ENCODE measurements at regions not wholly inside any gene's neighbourhood (a gene's known extent, or its start where the extent isn't known, plus 50 kb on each side); places are given as distances from the start of the nearest gene placed in this dataset.

DNA sequence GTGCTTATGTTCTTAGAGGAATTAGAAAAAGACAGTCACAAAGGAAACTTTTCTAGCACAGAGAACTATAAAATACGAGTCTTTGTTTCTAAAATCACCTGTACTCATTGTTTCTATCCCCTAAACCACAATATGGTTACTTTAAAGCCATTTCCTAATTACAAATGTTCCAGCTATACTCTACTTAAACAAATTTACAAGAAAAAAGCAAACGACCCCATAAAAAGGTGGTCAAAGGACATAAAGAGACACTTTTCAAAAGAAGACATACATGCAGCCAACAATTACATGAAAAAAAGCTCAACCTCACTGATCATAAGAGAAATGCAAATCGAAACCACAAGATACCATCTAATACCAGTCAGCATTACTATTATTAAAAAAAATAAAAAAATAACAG lies 447.3 kb downstream of the RAB28 start:
- H3K4me2 ChIP-seq (ENCODE audit: insufficient read depth, low read length), result no peak overlapping the region
- TF ChIP-seq HDAC3 (IDR thresholded peaks at IDR 0.05; ENCODE audit: borderline replicate concordance, partially characterized antibody), result no peak
- TF ChIP-seq CAMTA2 (CRISPR knock-in tag; conservative IDR thresholded peaks at IDR 0.05), result no peak
- TF ChIP-seq, protein P1, sequence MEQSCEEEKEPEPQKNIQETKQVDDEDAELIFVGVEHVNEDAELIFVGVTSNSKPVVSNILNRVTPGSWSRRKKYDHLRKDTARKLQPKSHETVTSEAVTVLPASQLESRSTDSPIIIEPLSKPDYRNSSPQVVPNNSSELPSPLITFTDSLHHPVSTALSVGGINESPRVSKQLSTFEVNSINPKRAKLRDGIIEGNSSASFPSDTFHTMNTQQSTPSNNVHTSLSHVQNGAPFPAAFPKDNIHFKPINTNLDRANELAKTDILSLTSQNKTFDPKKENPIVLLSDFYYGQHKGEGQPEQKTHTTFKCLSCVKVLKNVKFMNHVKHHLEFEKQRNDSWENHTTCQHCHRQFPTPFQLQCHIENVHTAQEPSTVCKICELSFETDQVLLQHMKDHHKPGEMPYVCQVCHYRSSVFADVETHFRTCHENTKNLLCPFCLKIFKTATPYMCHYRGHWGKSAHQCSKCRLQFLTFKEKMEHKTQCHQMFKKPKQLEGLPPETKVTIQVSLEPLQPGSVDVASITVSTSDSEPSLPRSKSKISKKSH (CRISPR knock-in tag; IDR thresholded peaks at IDR 0.05), result no peak
- no peak for TF ChIP-seq NELFE (IDR thresholded peaks at IDR 0.05; ENCODE audit: insufficient read depth, insufficient read length)
- CTCF ChIA-PET (ENCODE audit: low intra/inter-chr PET ratio), result no interaction called here
- DNase-seq (ENCODE audit: extremely low read depth in 1 of 4, low spot score in 3 of 4) (no peak), ATAC-seq (no peak), FAIRE-seq (no peak)
- H3K9me3 ChIP-seq (replicated peaks; ENCODE audit: control insufficient read depth, insufficient read depth, low read depth, low read length), result no peaks in the 10 kb centered on the region
- in situ Hi-C loops (cut with MboI), result no loop called here
- WGBS (ENCODE audit: insufficient coverage, low coverage, missing lambda C conversion rate), result 0% methylated on average over 3 of the region's 3 CpGs
- no peak overlapping the region for H3K27ac ChIP-seq (ENCODE audit: extremely low read depth, low read depth, low read length)
- POLR2A ChIA-PET, result no interaction called here
- H3K79me2 ChIP-seq (ENCODE audit: control insufficient read depth, insufficient read depth, low read length), result no peaks in the 10 kb centered on the region
- H3K27me3 ChIP-seq (ENCODE audit: control insufficient read depth in 2 of 2, insufficient read depth in 2 of 2, low read length in 2 of 2), result no peaks in the 10 kb centered on the region
- H3K9ac ChIP-seq (ENCODE audit: insufficient read depth in 1 of 2, low read depth in 2 of 2, low read length in 2 of 2), result no peak overlapping the region
- H3K4me1 ChIP-seq (replicated peaks in 1 of 2; ENCODE audit: control insufficient read depth in 2 of 2, insufficient read depth in 2 of 2, low read length in 2 of 2), result no peaks in the 10 kb centered on the region
- H3K36me3 ChIP-seq (ENCODE audit: control insufficient read depth, insufficient read depth, low read length), result no peaks in the 10 kb centered on the region
- H2AFZ ChIP-seq (ENCODE audit: low read depth, low read length), result no peak overlapping the region
- intact Hi-C loops (cut with micrococcal nuclease), result no loop called here
- no TSS peak for BruUV-seq (replicated peaks)
- H3K9me1 ChIP-seq (ENCODE audit: control insufficient read depth, insufficient read depth, low read length), result no peaks in the 10 kb centered on the region
- H4K20me1 ChIP-seq (replicated peaks; ENCODE audit: control insufficient read depth, insufficient read depth, low read length), result no peaks in the 10 kb centered on the region
- H3K4me3 ChIP-seq, result no peak overlapping the region

DNA sequence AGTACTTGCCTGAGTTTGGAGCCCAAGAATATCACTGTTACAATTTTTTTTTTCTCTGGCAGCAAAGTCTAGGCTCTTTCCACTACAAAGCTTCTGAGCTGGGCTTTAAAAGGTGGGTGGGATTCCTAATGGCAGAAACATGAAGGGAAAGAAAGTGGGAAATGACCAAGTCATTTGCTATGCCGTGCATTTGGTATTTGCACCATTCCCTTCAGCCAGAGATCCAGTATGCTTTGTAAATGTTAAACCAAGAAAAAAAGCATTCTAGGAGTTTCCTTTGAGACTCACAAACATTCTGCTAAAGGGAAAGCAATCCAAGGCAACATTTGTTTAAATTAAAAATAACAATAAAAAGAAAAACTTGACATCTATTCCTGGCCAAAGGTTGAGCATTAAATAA lies 451.2 kb downstream of the RAB28 start:
- no peak for DNase-seq (ENCODE audit: extremely low read depth in 1 of 4, low spot score in 3 of 4)
- no peaks in the 10 kb centered on the region for H3K36me3 ChIP-seq (ENCODE audit: control insufficient read depth, insufficient read depth, low read length)
- H3K4me1 ChIP-seq (replicated peaks in 1 of 2; ENCODE audit: control insufficient read depth in 2 of 2, insufficient read depth in 2 of 2, low read length in 2 of 2), result no peaks in the 10 kb centered on the region
- H3K27me3 ChIP-seq (ENCODE audit: control insufficient read depth in 2 of 2, insufficient read depth in 2 of 2, low read length in 2 of 2), result no peaks in the 10 kb centered on the region
- no TSS peak for BruUV-seq (replicated peaks)
- H2AFZ ChIP-seq (ENCODE audit: low read depth, low read length), result no peak overlapping the region
- H3K4me2 ChIP-seq (ENCODE audit: insufficient read depth, low read length), result no peak overlapping the region
- in situ Hi-C loops (cut with MboI) (no loop called here), intact Hi-C loops (cut with micrococcal nuclease) (no loop called here)
- no peaks in the 10 kb centered on the region for H3K9me3 ChIP-seq (replicated peaks; ENCODE audit: control insufficient read depth, insufficient read depth, low read depth, low read length)
- no peak overlapping the region for H3K4me3 ChIP-seq
- 0% methylated on average over 1 of the region's 1 CpG for WGBS (ENCODE audit: insufficient coverage, low coverage, missing lambda C conversion rate)
- ChIA-PET POLR2A (no interaction called here), CTCF (ENCODE audit: low intra/inter-chr PET ratio) (no interaction called here)
- no peak for FAIRE-seq
- H3K9ac ChIP-seq (ENCODE audit: insufficient read depth in 1 of 2, low read depth in 2 of 2, low read length in 2 of 2), result no peak overlapping the region
- H3K79me2 ChIP-seq (ENCODE audit: control insufficient read depth, insufficient read depth, low read length), result no peaks in the 10 kb centered on the region
- H3K27ac ChIP-seq (ENCODE audit: extremely low read depth, low read depth, low read length), result no peak overlapping the region
- H3K9me1 ChIP-seq (ENCODE audit: control insufficient read depth, insufficient read depth, low read length), result no peaks in the 10 kb centered on the region
- ATAC-seq, result no peak
- no peaks in the 10 kb centered on the region for H4K20me1 ChIP-seq (replicated peaks; ENCODE audit: control insufficient read depth, insufficient read depth, low read length)
- no peak for TF ChIP-seq CBFA2T2 (conservative IDR thresholded peaks at IDR 0.05)
- no peak for TF ChIP-seq NBN (IDR thresholded peaks at IDR 0.05; ENCODE audit: low read depth)
- TF ChIP-seq, protein P2, sequence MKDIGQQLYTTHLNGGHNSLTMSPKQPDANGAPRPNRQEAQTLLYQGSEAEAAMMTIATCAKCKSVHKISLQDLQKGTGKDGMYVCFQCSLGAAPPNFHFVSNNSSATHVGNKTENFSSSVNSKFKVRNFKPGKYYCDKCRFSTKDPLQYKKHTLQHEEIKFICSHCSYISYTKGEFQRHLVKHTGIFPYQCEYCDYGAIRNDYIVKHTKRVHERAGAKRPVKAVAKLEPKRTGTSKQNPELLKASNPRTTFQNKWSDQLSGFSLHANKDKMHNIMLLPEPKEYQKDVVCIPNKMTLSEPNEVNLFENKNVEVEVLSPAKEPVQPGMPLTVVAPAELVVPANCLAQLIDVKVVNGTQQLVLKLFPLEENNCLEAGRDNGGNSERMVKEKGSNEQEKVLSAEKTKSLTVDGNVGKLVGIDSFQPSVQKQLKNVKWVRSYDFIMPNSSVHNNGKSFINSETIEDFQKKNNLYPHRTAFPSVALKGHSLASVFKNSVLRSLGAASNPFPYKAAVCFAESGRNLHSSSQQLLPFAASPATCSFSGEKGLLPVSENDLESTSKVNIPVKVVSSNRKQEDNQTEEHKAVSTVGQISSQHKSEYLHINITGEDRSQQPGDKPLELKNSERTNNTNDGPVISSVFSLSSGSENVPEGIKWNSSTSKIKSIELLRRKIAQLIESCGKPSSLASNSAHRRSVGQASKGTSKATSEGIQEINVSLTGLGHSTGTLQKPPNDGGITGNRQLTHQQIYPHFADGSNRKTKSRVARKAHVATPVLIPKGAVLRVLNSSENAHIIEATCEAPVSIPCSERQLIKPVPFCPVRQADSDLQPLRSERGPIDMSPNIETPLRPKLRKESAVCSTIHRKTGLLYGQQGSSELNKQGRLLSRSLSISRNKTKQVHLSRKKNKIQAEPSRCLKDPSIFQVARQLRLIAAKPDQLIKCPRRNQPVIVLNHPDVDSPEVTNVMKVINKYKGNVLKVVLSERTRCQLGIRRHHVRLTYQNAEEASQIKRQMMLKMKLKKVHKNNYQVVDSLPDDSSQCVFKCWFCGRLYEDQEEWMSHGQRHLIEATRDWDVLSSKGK (CRISPR knock-in tag; IDR thresholded peaks at IDR 0.05), result no peak
- TF ChIP-seq MTA3 (IDR thresholded peaks at IDR 0.05; ENCODE audit: borderline replicate concordance), result no peak
- no peak for TF ChIP-seq E2F3 (CRISPR knock-in tag; IDR thresholded peaks at IDR 0.05)
- TF ChIP-seq ZSCAN32 (CRISPR knock-in tag; IDR thresholded peaks at IDR 0.05), result no peak
- TF ChIP-seq SMAD2 (IDR thresholded peaks at IDR 0.05; ENCODE audit: low read depth, low read length), result no peak
- TF ChIP-seq ZNF586 (CRISPR knock-in tag; conservative IDR thresholded peaks at IDR 0.05), result no peak
- TF ChIP-seq SRSF1 (IDR thresholded peaks at IDR 0.05; ENCODE audit: low read depth, low read length), result no peak
- TF ChIP-seq RHOXF2B (CRISPR knock-in tag; conservative IDR thresholded peaks at IDR 0.05), result no peak

Measured in K562 (cell line).